ENCODE measurements at regions not wholly inside any gene's neighbourhood (a gene's known extent, or its start where the extent isn't known, plus 50 kb on each side); places are given as distances from the start of the nearest gene placed in this dataset.

DNA sequence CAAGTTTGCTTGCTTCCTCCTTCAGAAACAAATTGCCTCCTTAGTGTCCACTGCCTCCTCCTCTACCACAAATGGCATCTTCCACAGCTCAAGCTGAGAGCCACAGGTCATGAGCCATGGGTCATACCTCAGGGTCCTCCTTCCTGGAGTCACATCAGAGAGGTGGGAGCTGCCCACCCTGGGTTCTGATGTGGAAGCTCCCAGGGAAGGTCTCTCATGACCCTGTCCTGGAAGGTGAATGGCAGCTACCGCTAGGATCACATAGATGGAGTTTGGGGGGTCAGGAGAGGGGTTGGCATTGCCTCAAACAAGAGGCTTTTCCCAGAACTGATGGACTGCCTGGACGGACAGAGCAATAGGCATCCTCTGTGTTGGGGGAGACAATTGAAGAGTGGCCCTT, 321.4 kb downstream of the MATN1 start:
- H3K4me3 Mint-ChIP-seq (ENCODE audit: unreplicated experiment), result no peak overlapping the region
- no peak overlapping the region for H3K27ac Mint-ChIP-seq (ENCODE audit: unreplicated experiment)
- no peak for DNase-seq (ENCODE audit: low spot score)

GRCh38 chr1:30400507-30400906, 322.9 kb downstream of the MATN1 start:
- Mint-ChIP-seq H3K27me3 (ENCODE audit: unreplicated experiment) (peaks cover 15% of the 10 kb centered on the region), H3K4me3 (ENCODE audit: unreplicated experiment) (no peak overlapping the region), H3K4me1 (ENCODE audit: unreplicated experiment) (no peaks in the 10 kb centered on the region), H3K36me3 (ENCODE audit: low read depth, unreplicated experiment) (no peaks in the 10 kb centered on the region), H3K9me3 (ENCODE audit: unreplicated experiment) (no peaks in the 10 kb centered on the region), H3K27ac (ENCODE audit: unreplicated experiment) (no peak overlapping the region)
- no peak for DNase-seq (ENCODE audit: low spot score)
- TF ChIP-seq, protein P1, sequence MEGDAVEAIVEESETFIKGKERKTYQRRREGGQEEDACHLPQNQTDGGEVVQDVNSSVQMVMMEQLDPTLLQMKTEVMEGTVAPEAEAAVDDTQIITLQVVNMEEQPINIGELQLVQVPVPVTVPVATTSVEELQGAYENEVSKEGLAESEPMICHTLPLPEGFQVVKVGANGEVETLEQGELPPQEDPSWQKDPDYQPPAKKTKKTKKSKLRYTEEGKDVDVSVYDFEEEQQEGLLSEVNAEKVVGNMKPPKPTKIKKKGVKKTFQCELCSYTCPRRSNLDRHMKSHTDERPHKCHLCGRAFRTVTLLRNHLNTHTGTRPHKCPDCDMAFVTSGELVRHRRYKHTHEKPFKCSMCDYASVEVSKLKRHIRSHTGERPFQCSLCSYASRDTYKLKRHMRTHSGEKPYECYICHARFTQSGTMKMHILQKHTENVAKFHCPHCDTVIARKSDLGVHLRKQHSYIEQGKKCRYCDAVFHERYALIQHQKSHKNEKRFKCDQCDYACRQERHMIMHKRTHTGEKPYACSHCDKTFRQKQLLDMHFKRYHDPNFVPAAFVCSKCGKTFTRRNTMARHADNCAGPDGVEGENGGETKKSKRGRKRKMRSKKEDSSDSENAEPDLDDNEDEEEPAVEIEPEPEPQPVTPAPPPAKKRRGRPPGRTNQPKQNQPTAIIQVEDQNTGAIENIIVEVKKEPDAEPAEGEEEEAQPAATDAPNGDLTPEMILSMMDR (IDR thresholded peaks at IDR 0.05; ENCODE audit: unreplicated experiment), result no peak

More for the DNA sequence above, 321.4 kb downstream of the MATN1 start:
- TF ChIP-seq, protein P1 (IDR thresholded peaks at IDR 0.05; ENCODE audit: unreplicated experiment), result no peak
- Mint-ChIP-seq H3K9me3 (ENCODE audit: unreplicated experiment) (no peaks in the 10 kb centered on the region), H3K4me1 (ENCODE audit: unreplicated experiment) (no peaks in the 10 kb centered on the region), H3K36me3 (ENCODE audit: low read depth, unreplicated experiment) (no peaks in the 10 kb centered on the region), H3K27me3 (ENCODE audit: unreplicated experiment) (peaks cover 15% of the 10 kb centered on the region)

- no peak for DNase-seq (ENCODE audit: low spot score)
- no peaks in the 10 kb centered on the region for H3K9me3 Mint-ChIP-seq (ENCODE audit: unreplicated experiment)
- TF ChIP-seq, protein P1 (IDR thresholded peaks at IDR 0.05; ENCODE audit: unreplicated experiment), result no peak
- no peak overlapping the region for H3K27ac Mint-ChIP-seq (ENCODE audit: unreplicated experiment)
- no peaks in the 10 kb centered on the region for H3K4me1 Mint-ChIP-seq (ENCODE audit: unreplicated experiment)
- no peaks in the 10 kb centered on the region for H3K36me3 Mint-ChIP-seq (ENCODE audit: low read depth, unreplicated experiment)
- no peak overlapping the region for H3K4me3 Mint-ChIP-seq (ENCODE audit: unreplicated experiment)
- peaks cover 11% of the 10 kb centered on the region for H3K27me3 Mint-ChIP-seq (ENCODE audit: unreplicated experiment)
Observed at GRCh38 chr1:30399026-30399425, 324.4 kb downstream of the MATN1 start.

DNA sequence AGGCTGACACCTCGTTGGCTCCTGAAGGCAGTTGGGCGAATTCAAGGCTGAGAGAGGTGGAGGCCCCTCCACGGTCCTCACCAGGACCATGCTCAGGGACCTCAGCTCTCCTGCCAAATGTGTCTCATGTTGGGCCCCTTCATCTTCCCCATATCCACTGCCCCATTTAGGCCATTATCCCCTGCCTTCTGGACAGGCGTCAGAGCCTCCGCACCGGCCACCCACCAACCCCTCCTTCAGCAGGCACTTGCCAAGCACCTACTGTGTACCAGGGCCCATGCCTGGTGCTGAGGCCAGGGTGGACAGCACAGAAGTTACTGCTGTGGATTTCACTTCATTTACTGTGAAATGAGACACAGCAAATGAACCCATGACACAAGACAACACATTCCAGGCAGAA, 325.8 kb downstream of the MATN1 start:
- no peak for DNase-seq (ENCODE audit: low spot score)
- Mint-ChIP-seq H3K36me3 (ENCODE audit: low read depth, unreplicated experiment) (no peaks in the 10 kb centered on the region), H3K4me1 (ENCODE audit: unreplicated experiment) (no peaks in the 10 kb centered on the region), H3K4me3 (ENCODE audit: unreplicated experiment) (no peak overlapping the region), H3K27ac (ENCODE audit: unreplicated experiment) (no peak overlapping the region), H3K9me3 (ENCODE audit: unreplicated experiment) (no peaks in the 10 kb centered on the region), H3K27me3 (ENCODE audit: unreplicated experiment) (peaks cover 11% of the 10 kb centered on the region)
- TF ChIP-seq, protein P1 (IDR thresholded peaks at IDR 0.05; ENCODE audit: unreplicated experiment), result no peak

GRCh38 chr1:30395631-30396030, 327.8 kb downstream of the MATN1 start:
- no peaks in the 10 kb centered on the region for H3K36me3 Mint-ChIP-seq (ENCODE audit: low read depth, unreplicated experiment)
- no peak overlapping the region for H3K27ac Mint-ChIP-seq (ENCODE audit: unreplicated experiment)
- H3K9me3 Mint-ChIP-seq (ENCODE audit: unreplicated experiment), result no peaks in the 10 kb centered on the region
- no peaks in the 10 kb centered on the region for H3K4me1 Mint-ChIP-seq (ENCODE audit: unreplicated experiment)
- TF ChIP-seq, protein P1 (IDR thresholded peaks at IDR 0.05; ENCODE audit: unreplicated experiment), result no peak
- peaks cover 11% of the 10 kb centered on the region for H3K27me3 Mint-ChIP-seq (ENCODE audit: unreplicated experiment)
- DNase-seq (ENCODE audit: low spot score), result no peak
- H3K4me3 Mint-ChIP-seq (ENCODE audit: unreplicated experiment), result no peak overlapping the region

Measured in endothelial cell (in vitro differentiated cells).